H9 (cell line): ENCODE measurements at regions not wholly inside any gene's neighbourhood (a gene's known extent, or its start where the extent isn't known, plus 50 kb on each side); places are given as distances from the start of the nearest gene placed in this dataset.

ENCODE experiments used
- DNase-seq: peaks from one replicate; pipeline ENCODE4 v3.0.0-alpha.2; 2017
- H2AFZ ChIP-seq: one replicate; pipeline ENCODE4 v1.6.1; 2013; ENCODE audit warnings: mild to moderate bottlenecking, low read length, control low read depth, moderate library complexity
- H2AK5ac ChIP-seq: 2 replicates; pipeline ENCODE4 v1.6.1; 2013; ENCODE audit warnings: low read length, control low read depth, mixed read lengths; ENCODE audit not compliant: insufficient read length
- H2BK120ac ChIP-seq: one replicate; pipeline ENCODE4 v1.6.1; 2013; ENCODE audit warnings: low read depth, mild to moderate bottlenecking, low read length, control low read depth, inconsistent platforms; ENCODE audit not compliant: poor library complexity, severe bottlenecking
- H2BK12ac ChIP-seq: 2 replicates; pipeline ENCODE4 v1.6.1; 2013; ENCODE audit warnings: low read length, control low read depth, mixed read lengths, low read depth; ENCODE audit not compliant: insufficient read length
- H2BK15ac ChIP-seq: 2 replicates; pipeline ENCODE4 v1.6.1; 2013; ENCODE audit warnings: low read depth, low read length, control low read depth
- H2BK20ac ChIP-seq: one replicate; pipeline ENCODE4 v1.6.1; 2013; ENCODE audit warnings: low read depth, mild to moderate bottlenecking, low read length, control low read depth, inconsistent platforms; ENCODE audit not compliant: poor library complexity, severe bottlenecking
- H2BK5ac ChIP-seq: 2 replicates; pipeline ENCODE4 v1.6.1; 2013; ENCODE audit warnings: low read length, control low read depth, mixed read lengths; ENCODE audit not compliant: insufficient read length
- H3K14ac ChIP-seq: 2 replicates; pipeline ENCODE4 v1.6.1; 2013; ENCODE audit warnings: low read length, control low read depth; ENCODE audit not compliant: insufficient read depth
- H3K18ac ChIP-seq: 2 replicates; pipeline ENCODE4 v1.6.1; 2013; ENCODE audit warnings: low read depth, mild to moderate bottlenecking, mixed read lengths, low read length, control low read depth; ENCODE audit not compliant: insufficient read length
- H3K23ac ChIP-seq: 2 replicates; pipeline ENCODE4 v1.6.1; 2013; ENCODE audit warnings: low read length, control low read depth, mixed read lengths, low read depth; ENCODE audit not compliant: insufficient read length
- H3K23me2 ChIP-seq: 2 replicates; pipeline ENCODE4 v1.6.1; 2013; ENCODE audit warnings: low read depth, mild to moderate bottlenecking, mixed read lengths, low read length, control low read depth; ENCODE audit not compliant: insufficient read length, poor library complexity, severe bottlenecking
- H3K27ac ChIP-seq: 2 replicates; pipeline ENCODE4 v1.5.1; 2013; ENCODE audit warnings: low read length, control low read depth, mixed read lengths, low read depth; ENCODE audit not compliant: insufficient read length
- H3K27me3 ChIP-seq: 2 replicates; pipeline ENCODE4 v1.6.1; 2013; ENCODE audit warnings: low read length, control low read depth, inconsistent platforms; ENCODE audit not compliant: insufficient read depth
- H3K4ac ChIP-seq: 2 replicates; pipeline ENCODE4 v1.6.1; 2013; ENCODE audit warnings: low read depth, mild to moderate bottlenecking, control low read depth, inconsistent platforms, low read length, moderate library complexity
- H3K4me1 ChIP-seq: 2 replicates; pipeline ENCODE4 v1.6.1; 2013; ENCODE audit warnings: low read length, control low read depth, inconsistent platforms; ENCODE audit not compliant: insufficient read depth
- H3K4me2 ChIP-seq: 2 replicates; pipeline ENCODE4 v1.6.1; 2013; ENCODE audit warnings: low read length, control low read depth, mixed read lengths; ENCODE audit not compliant: insufficient read length, insufficient read depth
- H3K56ac ChIP-seq: 2 replicates; pipeline ENCODE4 v1.6.1; 2013; ENCODE audit warnings: low read depth, mild to moderate bottlenecking, mixed read lengths, low read length, control low read depth; ENCODE audit not compliant: insufficient read length
- H3K79me1 ChIP-seq: 2 replicates; pipeline ENCODE4 v1.6.1; 2013; ENCODE audit warnings: low read depth, mild to moderate bottlenecking, moderate library complexity, low read length, control low read depth, inconsistent platforms; ENCODE audit not compliant: insufficient read depth, poor library complexity, severe bottlenecking
- H3K79me2 ChIP-seq: 2 replicates; pipeline ENCODE4 v1.6.1; 2013; ENCODE audit warnings: low read length, control low read depth, inconsistent platforms; ENCODE audit not compliant: insufficient read depth
- H3K9ac ChIP-seq: 2 replicates; pipeline ENCODE4 v1.6.1; 2013; ENCODE audit warnings: low read length, control low read depth, mixed read lengths; ENCODE audit not compliant: insufficient read length; ENCODE audit errors: extremely low read depth
- H3K9me3 ChIP-seq: one replicate; pipeline ENCODE4 v1.6.1; 2013; ENCODE audit warnings: low read depth, low read length, inconsistent platforms; ENCODE audit not compliant: control insufficient read depth
- H3T11ph ChIP-seq: one replicate; pipeline ENCODE4 v1.6.1; 2013; ENCODE audit warnings: mild to moderate bottlenecking, low read length, control low read depth, inconsistent platforms
- H4K20me1 ChIP-seq: one replicate; pipeline ENCODE4 v1.6.1; 2013; ENCODE audit not compliant: control insufficient read depth, insufficient read length, insufficient read depth
- H4K5ac ChIP-seq: 2 replicates; pipeline ENCODE4 v1.6.1; 2013; ENCODE audit warnings: low read depth, mild to moderate bottlenecking, mixed read lengths, low read length, control low read depth; ENCODE audit not compliant: insufficient read length
- H4K8ac ChIP-seq: replicated peaks from 2 replicates; pipeline ENCODE4 v1.6.1; 2013; ENCODE audit warnings: low read length, control low read depth, mixed read lengths, low read depth; ENCODE audit not compliant: insufficient read length
- H4K91ac ChIP-seq: 2 replicates; pipeline ENCODE4 v1.6.1; 2013; ENCODE audit warnings: low read depth, mild to moderate bottlenecking, moderate library complexity, mixed read lengths, low read length, control low read depth; ENCODE audit not compliant: insufficient read length
- H3K27ac Mint-ChIP-seq, 3 experiments: 2 replicates in 2 of 3; 3 replicates in 1 of 3; pipeline ENCODE4 v1.8.0; 2020 to 2021; ENCODE audit warnings: mixed read lengths in 3 of 3, mild to moderate bottlenecking in 1 of 3, moderate library complexity in 1 of 3
- H3K27me3 Mint-ChIP-seq: 2 replicates; pipeline ENCODE4 v1.8.0; 2021; ENCODE audit warnings: low read depth, mild to moderate bottlenecking, moderate library complexity, mixed read lengths
- H3K36me3 Mint-ChIP-seq, 3 experiments: 2 replicates in 2 of 3; 3 replicates in 1 of 3; pipeline ENCODE4 v1.8.0; 2020 to 2021; ENCODE audit warnings: low read depth in 3 of 3, mixed read lengths in 3 of 3; ENCODE audit not compliant: insufficient read depth in 1 of 3
- H3K4me1 Mint-ChIP-seq, 2 experiments: 2 replicates each; pipeline ENCODE4 v1.8.0; 2020; ENCODE audit warnings: mixed read lengths in 2 of 2
- H3K4me3 Mint-ChIP-seq, 2 experiments: 2 replicates in 1 of 2; 3 replicates in 1 of 2; pipeline ENCODE4 v1.8.0; 2020 to 2021; ENCODE audit warnings: mild to moderate bottlenecking in 2 of 2, mixed read lengths in 2 of 2, moderate library complexity in 1 of 2
- H3K9me3 Mint-ChIP-seq, 2 experiments: 2 replicates in 1 of 2; 3 replicates in 1 of 2; pipeline ENCODE4 v1.8.0; 2020; ENCODE audit warnings: mild to moderate bottlenecking in 2 of 2, mixed read lengths in 2 of 2, moderate library complexity in 1 of 2
- CTCF ChIP-seq: fragments of 200-600 bp; sonication (generic); conservative IDR thresholded peaks from 3 replicates; pipeline ENCODE4 v1.8.0; 2021; ENCODE audit warnings: antibody characterized with exemption, mild to moderate bottlenecking
- WGBS: extraction: QIAGEN DNeasy Blood & Tissue Kit; methylation state at CpG from one replicate; pipeline ENCODE4 v1.1.7; 2013; ENCODE audit warnings: missing lambda C conversion rate, low lambda C conversion rate, mixed read lengths; ENCODE audit not compliant: insufficient read length; ENCODE audit errors: extremely low coverage; 5-methylcytosine and 5-hydroxymethylcytosine counted together

GRCh38 chr5:175590471-175590881 lies 67.4 kb upstream of the HRH2 start:
- Mint-ChIP-seq H3K4me3 (no peak overlapping the region), H3K27me3 (peaks cover 1% of the 10 kb centered on the region), H3K4me1 (peaks cover 24 to 30% of the 10 kb centered on the region in 2 experiments), H3K9me3 (peaks cover 15 to 18% of the 10 kb centered on the region in 2 experiments), H3K27ac (no peak overlapping the region; a peak in 1 of 7 replicates), H3K36me3 (peaks cover 10 to 22% (median 12%) of the 10 kb centered on the region in 3 experiments)
- Histone ChIP-seq H2BK20ac (no peak overlapping the region), H2BK12ac (no peak overlapping the region), H4K91ac (no peak overlapping the region), H3K4ac (no peak overlapping the region), H3K56ac (no peak overlapping the region), H3K79me2 (no peaks in the 10 kb centered on the region), H4K8ac (no peak overlapping the region), H3K14ac (no peak overlapping the region), H2BK5ac (no peak overlapping the region), H2BK15ac (no peak overlapping the region), H4K20me1 (no peaks in the 10 kb centered on the region), H2BK120ac (no peak overlapping the region), H2AK5ac (no peak overlapping the region), H3K9me3 (no peaks in the 10 kb centered on the region), H3K4me1 (no peaks in the 10 kb centered on the region; the same call in 1 of the 2 replicates), H3K79me1 (no peaks in the 10 kb centered on the region), H4K5ac (no peak overlapping the region), H3K4me2 (no peak overlapping the region), H3K27me3 (no peaks in the 10 kb centered on the region), H3K23ac (no peak overlapping the region), H3K27ac (no peak overlapping the region), H2AFZ (no peak overlapping the region), H3T11ph (no peak overlapping the region), H3K9ac (no peak overlapping the region), H3K23me2 (no peaks in the 10 kb centered on the region), H3K18ac (no peak overlapping the region)
- WGBS, result no CpG with 5 or more reads among the region's 3 CpGs
- TF ChIP-seq CTCF, result no peak
- DNase-seq, result no peak
